ENCODE measurements at regions not wholly inside any gene's neighbourhood (a gene's known extent, or its start where the extent isn't known, plus 50 kb on each side); places are given as distances from the start of the nearest gene placed in this dataset.
"Not testable (repeated sequence)": the region's sequence is repeated elsewhere in the genome, so short reads cannot be mapped to it uniquely, and the experiment has no call there.

DNA sequence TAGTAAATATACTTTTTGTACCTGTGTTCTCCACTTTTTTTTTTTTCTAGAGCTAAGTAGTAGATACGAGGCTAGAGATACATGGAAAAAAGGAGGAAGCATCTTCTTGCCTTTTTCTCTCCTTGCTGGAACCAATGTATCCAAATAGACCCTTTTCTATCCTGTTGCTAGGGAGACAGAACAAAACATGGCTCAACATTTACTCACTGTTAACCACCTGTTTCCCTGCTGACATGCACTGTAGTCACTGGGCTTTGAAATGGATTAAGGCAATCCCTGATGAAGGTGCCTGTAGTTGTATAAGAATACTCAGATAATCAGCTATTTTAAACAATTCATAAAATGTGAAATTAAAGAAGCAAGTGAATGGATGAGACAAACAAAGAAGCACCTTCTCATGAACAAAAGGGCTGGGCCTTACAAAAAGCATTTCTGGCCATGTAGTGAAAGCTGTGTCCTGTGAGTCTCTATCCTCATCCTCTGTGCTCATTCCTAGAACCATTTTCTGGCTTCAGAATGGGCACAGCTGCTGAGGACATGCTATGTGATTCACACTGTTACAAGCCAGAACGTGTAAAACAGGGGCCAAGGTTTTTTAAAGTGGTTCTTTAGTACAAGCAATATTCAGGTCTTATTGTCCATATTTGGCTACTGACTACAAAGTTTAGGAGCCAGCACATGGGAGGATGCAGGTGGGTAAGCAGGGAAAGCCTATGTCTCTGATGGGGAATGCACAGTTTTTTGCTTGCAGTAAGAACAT is 100.4 kb upstream of the NDN start:
- no peaks in the 10 kb centered on the region for H3K36me3 ChIP-seq (ENCODE audit: control insufficient read depth in 1 of 2, insufficient read depth in 2 of 2, low read length in 2 of 2)
- H3K4me3 ChIP-seq (ENCODE audit: low read depth in 1 of 2, low read length in 2 of 2) = no peak overlapping the region
- H3K9me3 ChIP-seq (ENCODE audit: control insufficient read depth in 1 of 2, low read length in 2 of 2) = no peaks in the 10 kb centered on the region
- H3K27me3 ChIP-seq (ENCODE audit: low read depth, low read length) = no peaks in the 10 kb centered on the region
- H3K27ac ChIP-seq (ENCODE audit: low read length) = no peak overlapping the region
- H3K4me1 ChIP-seq (ENCODE audit: control insufficient read depth in 1 of 2, insufficient read depth in 2 of 2, low read length in 2 of 2) = no peaks in the 10 kb centered on the region

DNA sequence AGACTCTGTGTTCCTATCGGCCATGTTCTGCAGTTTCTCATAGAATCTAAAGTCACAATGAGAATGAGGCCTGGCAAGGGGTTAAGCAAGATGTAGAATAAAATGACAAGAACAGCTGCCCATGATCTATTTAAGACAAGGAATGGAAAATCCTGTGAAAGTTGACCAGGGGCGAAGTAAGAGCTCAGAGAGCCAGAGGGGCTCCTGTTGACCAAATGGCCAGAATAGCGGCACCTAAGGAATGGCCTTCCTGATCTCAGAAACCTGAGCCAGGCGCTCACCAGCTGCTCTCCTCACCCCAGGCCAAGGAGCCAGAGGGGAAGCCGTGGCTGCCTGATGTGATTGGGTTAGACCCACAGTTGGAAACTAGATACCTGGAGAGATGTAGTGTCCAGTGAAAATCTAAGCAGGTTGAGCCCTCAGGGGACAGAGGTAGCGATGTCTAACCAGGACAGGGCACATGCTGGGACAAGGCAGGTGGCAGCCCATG is 106.1 kb upstream of the NDN start:
- Histone ChIP-seq H3K27ac (ENCODE audit: low read length) (no peak overlapping the region), H3K4me1 (ENCODE audit: control insufficient read depth in 1 of 2, insufficient read depth in 2 of 2, low read length in 2 of 2) (no peaks in the 10 kb centered on the region), H3K36me3 (ENCODE audit: control insufficient read depth in 1 of 2, insufficient read depth in 2 of 2, low read length in 2 of 2) (no peaks in the 10 kb centered on the region), H3K4me3 (ENCODE audit: low read depth in 1 of 2, low read length in 2 of 2) (no peak overlapping the region), H3K9me3 (ENCODE audit: control insufficient read depth in 1 of 2, low read length in 2 of 2) (no peaks in the 10 kb centered on the region), H3K27me3 (ENCODE audit: low read depth, low read length) (no peaks in the 10 kb centered on the region)

DNA sequence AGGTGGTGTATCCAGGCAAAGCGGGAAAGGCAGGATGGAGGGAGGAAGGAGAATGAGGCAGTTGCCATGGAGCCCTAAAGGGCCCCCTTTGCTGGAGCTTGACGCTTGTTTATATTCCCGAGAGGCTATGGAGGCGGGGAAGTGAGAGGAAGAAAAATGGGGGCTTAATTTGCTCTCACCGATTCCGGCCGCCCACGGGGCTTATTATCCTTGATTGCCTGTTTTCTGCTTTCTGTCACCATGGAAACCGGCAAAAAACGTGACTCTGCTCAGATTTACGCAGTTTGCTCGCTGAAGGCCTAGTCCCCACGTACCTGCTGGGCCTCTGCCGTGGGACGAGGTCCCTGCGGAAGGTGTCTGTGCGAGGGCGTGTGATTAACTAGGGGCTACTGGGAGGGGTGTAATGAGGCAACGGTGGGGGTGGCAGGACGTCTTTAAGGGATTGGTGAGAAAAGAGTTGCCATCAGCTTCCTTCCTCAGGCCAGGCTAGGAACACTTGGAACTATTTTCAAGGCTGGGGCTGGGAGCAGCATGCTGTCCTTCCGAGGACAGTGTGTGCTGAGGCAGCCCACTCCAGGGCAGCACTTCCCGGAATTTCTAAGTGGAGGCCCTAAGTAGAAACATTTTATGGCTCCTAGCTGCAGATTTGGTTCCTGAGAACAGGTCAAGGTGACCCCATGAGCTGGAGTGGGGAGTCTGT is 110.8 kb upstream of the NDN start:
- Histone ChIP-seq H3K4me3 (ENCODE audit: low read depth in 1 of 2, low read length in 2 of 2) (no peak overlapping the region), H3K27me3 (ENCODE audit: low read depth, low read length) (no peaks in the 10 kb centered on the region), H3K4me1 (ENCODE audit: control insufficient read depth in 1 of 2, insufficient read depth in 2 of 2, low read length in 2 of 2) (no peaks in the 10 kb centered on the region), H3K9me3 (ENCODE audit: control insufficient read depth in 1 of 2, low read length in 2 of 2) (no peaks in the 10 kb centered on the region), H3K36me3 (ENCODE audit: control insufficient read depth in 1 of 2, insufficient read depth in 2 of 2, low read length in 2 of 2) (no peaks in the 10 kb centered on the region), H3K27ac (ENCODE audit: low read length) (no peak overlapping the region)

DNA sequence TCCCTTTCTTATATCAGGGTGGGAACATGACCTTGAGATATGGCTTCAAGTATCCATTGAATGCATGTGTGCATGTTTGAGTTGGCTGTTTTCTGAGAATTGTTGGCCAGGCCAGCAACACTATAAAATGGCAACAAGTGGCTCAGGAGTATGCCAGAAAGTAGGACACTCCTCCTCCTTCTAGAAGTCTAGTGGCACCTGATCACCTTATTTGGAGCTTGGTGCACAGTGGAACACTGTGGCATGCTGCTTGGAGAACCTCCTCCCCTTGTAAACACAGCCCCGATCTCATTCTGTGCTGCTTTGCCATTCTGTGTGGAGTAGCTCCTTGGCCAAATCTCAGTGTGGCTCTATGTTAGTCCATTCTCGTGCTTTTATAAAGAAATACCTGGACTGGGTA is 114.8 kb upstream of the NDN start:
- no peak overlapping the region for H3K4me3 ChIP-seq (ENCODE audit: low read depth in 1 of 2, low read length in 2 of 2)
- no peaks in the 10 kb centered on the region for H3K36me3 ChIP-seq (ENCODE audit: control insufficient read depth in 1 of 2, insufficient read depth in 2 of 2, low read length in 2 of 2)
- H3K27ac ChIP-seq (ENCODE audit: low read length) = no peak overlapping the region
- no peaks in the 10 kb centered on the region for H3K27me3 ChIP-seq (ENCODE audit: low read depth, low read length)
- no peaks in the 10 kb centered on the region for H3K9me3 ChIP-seq (ENCODE audit: control insufficient read depth in 1 of 2, low read length in 2 of 2)
- H3K4me1 ChIP-seq (ENCODE audit: control insufficient read depth in 1 of 2, insufficient read depth in 2 of 2, low read length in 2 of 2) = no peaks in the 10 kb centered on the region

DNA sequence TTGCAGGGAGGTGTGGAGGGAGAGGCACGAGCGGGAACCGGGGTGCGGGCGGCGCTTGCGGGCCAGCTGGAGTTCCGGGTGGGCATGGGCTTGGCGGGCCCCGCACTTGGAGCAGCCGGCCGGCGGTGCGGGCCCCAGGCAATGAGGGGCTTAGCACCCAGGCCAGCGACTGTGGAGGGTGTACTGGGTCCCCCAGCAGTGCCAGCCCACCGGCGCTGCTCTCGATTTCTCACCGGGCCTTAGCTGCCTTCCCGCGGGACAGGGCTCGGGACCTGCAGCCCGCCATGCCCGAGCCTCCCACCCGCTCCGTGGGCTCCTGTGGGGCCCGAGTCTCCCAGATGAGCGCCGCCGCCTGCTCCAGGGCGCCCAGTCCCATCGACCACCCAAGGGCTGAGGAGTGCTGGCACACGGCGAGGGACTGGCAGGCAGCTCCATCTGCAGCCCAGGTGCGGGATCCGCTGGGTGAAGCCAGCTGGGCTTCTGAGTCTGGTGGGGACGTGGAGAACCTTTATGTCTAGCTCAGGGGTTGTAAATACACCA is 115.9 kb upstream of the NDN start:
- not testable (repeated sequence) for H3K36me3 ChIP-seq (ENCODE audit: control insufficient read depth in 1 of 2, insufficient read depth in 2 of 2, low read length in 2 of 2); H3K4me1 ChIP-seq (ENCODE audit: control insufficient read depth in 1 of 2, insufficient read depth in 2 of 2, low read length in 2 of 2); H3K27me3 ChIP-seq (ENCODE audit: low read depth, low read length); H3K4me3 ChIP-seq (ENCODE audit: low read depth in 1 of 2, low read length in 2 of 2); H3K27ac ChIP-seq (ENCODE audit: low read length); H3K9me3 ChIP-seq (ENCODE audit: control insufficient read depth in 1 of 2, low read length in 2 of 2)

DNA sequence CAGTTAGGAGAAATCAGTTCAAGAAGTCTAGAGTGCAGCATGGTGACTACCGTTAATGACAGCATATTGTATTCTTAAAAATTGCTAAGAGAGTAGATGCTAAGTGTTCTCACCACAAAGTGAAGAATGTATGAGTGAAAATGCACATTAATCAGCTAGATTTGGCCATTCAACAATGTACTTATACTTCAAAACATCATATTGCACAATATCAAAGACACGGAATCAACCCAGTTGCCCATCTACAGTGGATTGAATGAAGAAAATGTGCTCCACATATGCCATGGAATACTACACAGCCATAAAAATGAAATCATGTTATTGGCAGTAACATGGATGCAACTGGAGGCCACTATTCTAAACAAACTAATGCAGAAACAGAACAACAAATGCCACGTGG is 119.9 kb upstream of the NDN start:
- no peaks in the 10 kb centered on the region for H3K9me3 ChIP-seq (ENCODE audit: control insufficient read depth in 1 of 2, low read length in 2 of 2)

DNA sequence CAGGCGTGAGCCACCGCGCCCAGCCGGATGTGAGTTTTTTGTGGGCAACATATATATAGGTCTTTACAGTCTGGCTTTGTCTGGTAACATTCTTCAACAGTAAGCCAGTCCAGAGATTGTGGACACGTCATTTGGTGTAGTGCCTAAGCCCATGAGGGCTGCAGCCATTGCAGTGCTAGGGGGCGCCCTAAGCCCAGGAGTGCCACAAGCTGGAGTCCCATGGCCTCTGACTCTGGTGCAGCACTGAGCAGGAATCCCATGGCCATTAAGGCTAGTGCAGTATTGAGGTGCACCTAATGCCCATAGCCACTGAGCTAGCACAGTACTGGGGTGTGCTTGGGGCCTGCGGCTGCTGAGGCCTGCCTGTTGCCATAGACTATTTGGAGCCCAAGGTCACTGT is 136.4 kb upstream of the NDN start:
- no peak overlapping the region for H3K4me3 ChIP-seq (ENCODE audit: low read depth in 1 of 2, low read length in 2 of 2)
- H3K4me1 ChIP-seq (ENCODE audit: control insufficient read depth in 1 of 2, insufficient read depth in 2 of 2, low read length in 2 of 2) = no peaks in the 10 kb centered on the region
- no peaks in the 10 kb centered on the region for H3K27me3 ChIP-seq (ENCODE audit: low read depth, low read length)
- H3K9me3 ChIP-seq (ENCODE audit: control insufficient read depth in 1 of 2, low read length in 2 of 2) = peaks cover 0 to 8% of the 10 kb centered on the region in 2 donors
- H3K36me3 ChIP-seq (ENCODE audit: control insufficient read depth in 1 of 2, insufficient read depth in 2 of 2, low read length in 2 of 2) = no peaks in the 10 kb centered on the region
- no peak overlapping the region for H3K27ac ChIP-seq (ENCODE audit: low read length)

More for the DNA sequence above, 119.9 kb upstream of the NDN start:
- H3K4me1 ChIP-seq (ENCODE audit: control insufficient read depth in 1 of 2, insufficient read depth in 2 of 2, low read length in 2 of 2) = no peaks in the 10 kb centered on the region
- no peak overlapping the region for H3K27ac ChIP-seq (ENCODE audit: low read length)
- H3K4me3 ChIP-seq (ENCODE audit: low read depth in 1 of 2, low read length in 2 of 2) = no peak overlapping the region
- H3K27me3 ChIP-seq (ENCODE audit: low read depth, low read length) = no peaks in the 10 kb centered on the region
- no peaks in the 10 kb centered on the region for H3K36me3 ChIP-seq (ENCODE audit: control insufficient read depth in 1 of 2, insufficient read depth in 2 of 2, low read length in 2 of 2)

DNA sequence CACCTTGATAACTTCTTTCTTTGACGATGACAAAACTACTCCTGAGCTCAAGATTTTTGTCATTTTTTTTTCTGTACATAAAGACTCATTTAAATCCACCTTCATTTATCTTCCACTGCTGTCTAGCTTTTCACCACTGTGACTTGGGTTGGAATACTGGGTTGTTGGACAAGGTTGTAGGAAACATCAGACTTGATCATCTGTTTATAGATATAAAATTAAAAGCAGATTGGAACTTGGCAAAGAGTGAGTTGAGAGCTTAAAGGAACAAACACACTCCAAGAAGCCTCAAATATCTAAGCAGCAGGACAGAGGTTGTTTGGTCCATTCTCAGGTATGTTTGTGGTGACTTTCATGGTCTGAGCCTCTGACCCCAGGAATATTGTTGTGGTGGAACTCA is 141.7 kb upstream of the NDN start:
- Histone ChIP-seq H3K4me3 (ENCODE audit: low read depth in 1 of 2, low read length in 2 of 2) (no peak overlapping the region), H3K4me1 (ENCODE audit: control insufficient read depth in 1 of 2, insufficient read depth in 2 of 2, low read length in 2 of 2) (no peaks in the 10 kb centered on the region)

DNA sequence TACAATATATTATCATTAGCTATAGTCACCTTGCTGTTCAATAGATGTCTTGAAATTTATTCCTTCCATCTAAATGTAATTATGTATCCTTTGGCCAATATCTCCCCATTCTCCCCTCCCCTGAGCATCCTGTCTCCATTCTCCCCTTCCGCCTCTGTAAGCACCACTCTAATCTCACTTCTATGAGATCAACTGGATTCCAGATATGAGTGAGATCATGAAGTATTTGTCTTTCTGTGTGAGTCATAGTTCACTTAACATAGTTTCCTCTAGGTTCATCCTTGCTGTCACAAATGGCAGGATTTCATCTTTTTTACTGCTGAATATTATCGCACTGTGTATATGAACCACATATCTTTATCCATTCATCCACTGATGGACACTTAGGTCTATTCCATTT is 148.8 kb upstream of the NDN start:
- H3K4me3 ChIP-seq (ENCODE audit: low read depth in 1 of 2, low read length in 2 of 2) = no peak overlapping the region
- no peaks in the 10 kb centered on the region for H3K4me1 ChIP-seq (ENCODE audit: control insufficient read depth in 1 of 2, insufficient read depth in 2 of 2, low read length in 2 of 2)
- no peaks in the 10 kb centered on the region for H3K9me3 ChIP-seq (ENCODE audit: control insufficient read depth in 1 of 2, low read length in 2 of 2)
- H3K27me3 ChIP-seq (ENCODE audit: low read depth, low read length) = no peaks in the 10 kb centered on the region
- H3K27ac ChIP-seq (ENCODE audit: low read length) = no peak overlapping the region
- no peaks in the 10 kb centered on the region for H3K36me3 ChIP-seq (ENCODE audit: control insufficient read depth in 1 of 2, insufficient read depth in 2 of 2, low read length in 2 of 2)

More for the DNA sequence above, 141.7 kb upstream of the NDN start:
- Histone ChIP-seq H3K27ac (ENCODE audit: low read length) (no peak overlapping the region), H3K36me3 (ENCODE audit: control insufficient read depth in 1 of 2, insufficient read depth in 2 of 2, low read length in 2 of 2) (no peaks in the 10 kb centered on the region), H3K27me3 (ENCODE audit: low read depth, low read length) (no peaks in the 10 kb centered on the region), H3K9me3 (ENCODE audit: control insufficient read depth in 1 of 2, low read length in 2 of 2) (no peaks in the 10 kb centered on the region)

DNA sequence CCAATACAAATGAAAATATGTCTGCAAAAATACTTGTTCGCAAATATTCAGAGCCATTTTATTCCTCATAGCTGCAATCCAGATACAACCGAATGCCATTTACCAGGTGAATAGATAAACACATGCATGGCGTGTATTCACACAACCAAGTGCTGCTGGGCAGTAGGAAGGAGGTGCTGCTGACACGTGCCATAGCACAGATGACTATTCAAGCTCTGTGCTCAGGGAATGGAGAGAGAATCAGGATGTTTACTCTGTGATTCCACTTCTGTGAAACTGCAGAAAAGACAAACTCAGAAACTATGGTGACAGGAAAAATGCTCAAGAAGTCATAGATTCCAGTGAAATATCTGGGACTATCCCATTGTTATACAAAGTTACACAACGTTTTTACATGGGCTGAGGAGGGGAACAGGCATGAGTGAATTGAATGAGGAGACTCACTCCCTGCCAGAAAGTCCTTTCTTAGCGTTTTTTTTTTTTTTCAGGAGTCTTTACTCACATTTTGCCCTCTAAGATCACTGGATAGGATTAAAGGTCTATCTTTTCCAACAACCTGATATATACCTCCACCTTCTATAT is 152.9 kb upstream of the NDN start:
- no peak overlapping the region for H3K4me3 ChIP-seq (ENCODE audit: low read depth in 1 of 2, low read length in 2 of 2)
- H3K9me3 ChIP-seq (ENCODE audit: control insufficient read depth in 1 of 2, low read length in 2 of 2) = peaks cover 0 to 3% of the 10 kb centered on the region in 2 donors
- no peak overlapping the region for H3K27ac ChIP-seq (ENCODE audit: low read length)
- H3K36me3 ChIP-seq (ENCODE audit: control insufficient read depth in 1 of 2, insufficient read depth in 2 of 2, low read length in 2 of 2) = no peaks in the 10 kb centered on the region
- no peaks in the 10 kb centered on the region for H3K4me1 ChIP-seq (ENCODE audit: control insufficient read depth in 1 of 2, insufficient read depth in 2 of 2, low read length in 2 of 2)
- no peaks in the 10 kb centered on the region for H3K27me3 ChIP-seq (ENCODE audit: low read depth, low read length)

DNA sequence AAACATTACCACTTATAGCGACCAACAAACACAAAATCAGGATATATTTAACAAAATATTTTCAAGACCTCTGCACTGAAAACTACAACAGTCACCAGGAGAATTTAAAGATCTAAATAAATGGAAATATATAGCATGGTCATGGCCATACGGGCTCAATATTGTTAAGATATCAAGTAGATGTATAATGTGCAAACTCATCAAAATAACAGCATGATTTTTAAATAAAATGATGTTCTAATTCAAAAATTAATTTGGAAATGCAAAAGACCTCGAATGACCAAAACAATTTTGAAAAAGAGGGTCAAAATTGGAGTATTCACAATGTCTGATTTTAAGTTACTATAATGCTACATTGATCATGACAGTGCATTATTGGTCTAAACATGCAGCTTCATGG is 159.1 kb upstream of the NDN start:
- Histone ChIP-seq H3K27ac (ENCODE audit: low read length) (no peak overlapping the region), H3K36me3 (ENCODE audit: control insufficient read depth in 1 of 2, insufficient read depth in 2 of 2, low read length in 2 of 2) (no peaks in the 10 kb centered on the region), H3K27me3 (ENCODE audit: low read depth, low read length) (no peaks in the 10 kb centered on the region), H3K4me3 (ENCODE audit: low read depth in 1 of 2, low read length in 2 of 2) (no peak overlapping the region), H3K9me3 (ENCODE audit: control insufficient read depth in 1 of 2, low read length in 2 of 2) (peaks cover 0 to 4% of the 10 kb centered on the region in 2 donors), H3K4me1 (ENCODE audit: control insufficient read depth in 1 of 2, insufficient read depth in 2 of 2, low read length in 2 of 2) (no peaks in the 10 kb centered on the region)

All from muscle layer of duodenum (tissue), 2 donors.